Liver (tissue), 3 donors: ENCODE measurements at regions not wholly inside any gene's neighbourhood (a gene's known extent, or its start where the extent isn't known, plus 50 kb on each side); places are given as distances from the start of the nearest gene placed in this dataset.

Experiments used
- ATF3 ChIP-seq: IDR thresholded peaks from 2 replicates; pipeline ENCODE4 v1.6.1; 2016; ENCODE audit warnings: antibody characterized with exemption
- CTCF ChIP-seq: fragments of 150-350 bp; IDR thresholded peaks from 2 replicates; pipeline ENCODE4 v1.5.1; 2017; ENCODE audit warnings: improper control_type of control experiment, low read depth, low read length; ENCODE audit not compliant: missing input control
- FOXA1 ChIP-seq: IDR thresholded peaks from 2 replicates; pipeline ENCODE4 v1.6.1; 2016; ENCODE audit warnings: antibody characterized with exemption
- GABPA ChIP-seq, 2 donors: IDR thresholded peaks in 1 of 2; conservative IDR thresholded peaks in 1 of 2; 2 replicates each; pipeline ENCODE4 v1.6.1; 2016; ENCODE audit warnings: antibody characterized with exemption in 2 of 2, mild to moderate bottlenecking in 1 of 2, moderate library complexity in 1 of 2
- HNF4A ChIP-seq, 2 donors: conservative IDR thresholded peaks; 2 replicates each; pipeline ENCODE4 v1.6.1; 2016; ENCODE audit warnings: antibody characterized with exemption in 2 of 2, mild to moderate bottlenecking in 2 of 2
- JUND ChIP-seq, 2 donors: IDR thresholded peaks; 2 replicates each; pipeline ENCODE4 v1.6.1; 2016; ENCODE audit warnings: antibody characterized with exemption in 2 of 2
- MAX ChIP-seq: IDR thresholded peaks from 2 replicates; pipeline ENCODE4 v1.6.1; 2016; ENCODE audit warnings: antibody characterized with exemption
- RAD21 ChIP-seq, 2 donors: IDR thresholded peaks; 2 replicates each; pipeline ENCODE4 v1.6.1; 2016; ENCODE audit warnings: antibody characterized with exemption in 2 of 2, mild to moderate bottlenecking in 2 of 2
- REST ChIP-seq: IDR thresholded peaks from 2 replicates; pipeline ENCODE4 v1.6.1; 2016; ENCODE audit warnings: antibody characterized with exemption, mild to moderate bottlenecking
- SP1 ChIP-seq: IDR thresholded peaks from 2 replicates; pipeline ENCODE4 v1.6.1; 2018; ENCODE audit warnings: antibody characterized with exemption, mild to moderate bottlenecking
- TAF1 ChIP-seq: conservative IDR thresholded peaks from 2 replicates; pipeline ENCODE4 v1.6.1; 2016; ENCODE audit warnings: antibody characterized with exemption, mild to moderate bottlenecking
- YY1 ChIP-seq: IDR thresholded peaks from 2 replicates; pipeline ENCODE4 v1.6.1; 2016; ENCODE audit warnings: antibody characterized with exemption, mild to moderate bottlenecking
- ZBTB33 ChIP-seq: IDR thresholded peaks from 2 replicates; pipeline ENCODE4 v1.6.1; 2016; ENCODE audit warnings: antibody characterized with exemption
- donor health status: healthy.
- donor health status: healthy.

- TF ChIP-seq JUND (IDR thresholded peaks at IDR 0.05): no peak
- TF ChIP-seq CTCF: no peak
- no peak for TF ChIP-seq ZBTB33
- TF ChIP-seq REST: no peak
- no peak for TF ChIP-seq TAF1
- TF ChIP-seq MAX: no peak
- TF ChIP-seq HNF4A (conservative IDR thresholded peaks at IDR 0.05): no peak
- no peak for TF ChIP-seq GABPA (IDR thresholded peaks at IDR 0.05 in 1 of 2, conservative IDR thresholded peaks at IDR 0.05 in 1 of 2)
- TF ChIP-seq YY1: no peak
- TF ChIP-seq SP1: no peak
- no peak for TF ChIP-seq RAD21 (IDR thresholded peaks at IDR 0.05)
- TF ChIP-seq FOXA1: no peak
- no peak for TF ChIP-seq ATF3
Observed at GRCh38 chr14:85054178-85054577, 475.8 kb upstream of the FLRT2 start.
